DMS114 treated with DMSO at 0.1 percent for 48 hours (cell line): ENCODE measurements at regions not wholly inside any gene's neighbourhood (a gene's known extent, or its start where the extent isn't known, plus 50 kb on each side); places are given as distances from the start of the nearest gene placed in this dataset.
"Not testable (repeated sequence)": the region's sequence is repeated elsewhere in the genome, so short reads cannot be mapped to it uniquely, and the experiment has no call there.

Experiments used
- DNase-seq: peaks from one replicate; lab custom pipeline; 2025; ENCODE audit not compliant: unreplicated experiment; lab: John Stamatoyannopoulos, UW

DNA sequence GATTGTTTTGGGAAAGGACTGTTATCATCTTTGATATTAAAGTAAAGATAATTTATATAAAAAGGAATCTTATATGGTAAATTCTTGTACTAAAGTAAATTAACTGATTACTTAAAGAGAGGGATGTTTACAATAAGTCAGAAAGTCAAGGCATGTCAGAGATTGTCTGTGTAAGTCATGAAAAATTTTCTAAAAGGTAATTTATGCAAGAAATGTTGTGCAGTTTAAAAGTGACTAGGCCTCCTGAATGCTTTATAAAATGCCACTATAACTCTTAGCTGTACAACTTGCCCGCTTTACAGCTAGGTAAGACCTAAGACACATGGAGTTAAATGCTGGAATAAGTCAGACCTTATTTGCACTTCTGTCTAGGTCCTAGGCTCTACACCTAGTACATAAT lies 692.9 kb downstream of the GBE1 start:
- DNase-seq, result no peak

DNA sequence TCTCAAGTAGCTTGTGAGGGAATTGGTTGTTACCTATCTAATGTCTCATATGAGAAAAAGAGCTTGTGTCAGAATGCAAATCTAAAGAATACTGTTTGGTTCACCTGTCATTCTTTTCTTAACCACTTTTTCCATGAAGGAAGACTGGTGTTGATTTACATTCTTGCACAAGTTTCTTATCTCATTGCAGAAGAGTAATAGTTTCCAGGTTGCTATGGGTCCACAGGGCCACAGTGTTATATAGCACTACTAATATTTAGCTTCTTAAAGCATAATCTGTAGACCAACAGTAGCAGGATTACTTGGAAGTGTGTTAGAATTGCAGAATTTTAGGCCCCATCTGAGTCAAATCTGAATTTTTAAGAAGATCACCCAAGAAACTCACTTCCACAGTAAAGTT lies 697.5 kb downstream of the GBE1 start:
- DNase-seq, result no peak

DNA sequence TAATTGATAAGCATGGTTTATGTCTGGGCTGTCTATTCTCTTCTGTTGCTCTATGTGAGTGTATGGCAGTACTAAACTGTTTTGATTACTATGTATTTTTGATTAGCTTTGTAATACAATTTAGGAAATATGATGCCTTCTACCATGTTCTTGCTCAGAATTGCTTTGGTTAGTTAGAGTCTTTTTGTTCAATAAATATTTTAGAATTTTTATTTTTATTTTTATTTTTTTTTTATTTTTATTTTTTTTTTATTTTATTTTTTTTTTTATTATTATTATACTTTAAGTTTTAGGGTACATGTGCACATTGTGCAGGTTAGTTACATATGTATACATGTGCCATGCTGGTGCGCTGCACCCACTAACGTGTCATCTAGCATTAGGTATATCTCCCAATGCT lies 710.3 kb downstream of the GBE1 start:
- not testable (repeated sequence) for DNase-seq

DNA sequence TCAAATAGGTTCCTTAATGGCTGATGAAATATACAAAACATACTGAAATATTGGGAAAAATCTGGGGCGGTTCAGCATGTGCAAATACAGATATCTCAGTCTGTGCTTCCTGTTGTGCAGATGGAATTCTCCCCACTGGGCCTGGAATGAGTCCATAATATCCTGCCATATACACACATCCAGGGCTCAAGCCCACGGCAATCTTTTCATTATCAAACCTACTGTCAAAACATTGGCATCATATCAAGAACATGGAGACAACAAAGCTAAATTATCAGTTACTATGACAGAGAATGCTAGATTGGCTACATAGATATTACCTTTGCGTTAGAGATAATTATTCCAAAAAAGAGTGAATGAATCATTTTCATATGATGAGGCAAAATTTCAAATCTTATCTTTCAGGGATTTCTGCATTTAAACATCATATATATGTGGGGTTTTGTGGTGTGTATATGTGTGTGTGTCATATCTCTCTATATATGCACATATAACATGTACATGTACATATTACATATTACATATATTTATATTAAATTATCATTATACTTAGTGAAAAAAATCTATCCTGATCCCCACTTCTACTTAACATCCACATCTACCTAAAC lies 713.3 kb downstream of the GBE1 start:
- DNase-seq, result no peak

DNA sequence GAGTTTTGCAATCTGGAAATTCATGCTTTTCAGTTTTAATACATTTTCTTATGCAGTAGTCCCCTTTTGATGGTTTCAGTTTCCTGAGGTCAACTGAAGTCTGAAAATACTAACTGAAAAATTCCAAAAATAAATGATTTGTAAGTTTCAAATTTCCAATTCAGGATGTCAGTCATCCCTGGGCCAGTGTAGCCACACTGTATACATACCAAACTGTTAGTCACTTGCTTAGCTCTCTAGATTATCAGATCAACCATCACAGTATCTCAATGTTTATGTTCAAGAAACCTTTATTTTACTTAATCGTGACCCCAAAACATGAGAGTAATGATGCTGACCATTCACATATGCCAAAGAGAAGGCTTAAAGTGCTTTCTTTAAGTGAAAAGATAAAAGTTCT lies 715.5 kb downstream of the GBE1 start:
- DNase-seq, result no peak

DNA sequence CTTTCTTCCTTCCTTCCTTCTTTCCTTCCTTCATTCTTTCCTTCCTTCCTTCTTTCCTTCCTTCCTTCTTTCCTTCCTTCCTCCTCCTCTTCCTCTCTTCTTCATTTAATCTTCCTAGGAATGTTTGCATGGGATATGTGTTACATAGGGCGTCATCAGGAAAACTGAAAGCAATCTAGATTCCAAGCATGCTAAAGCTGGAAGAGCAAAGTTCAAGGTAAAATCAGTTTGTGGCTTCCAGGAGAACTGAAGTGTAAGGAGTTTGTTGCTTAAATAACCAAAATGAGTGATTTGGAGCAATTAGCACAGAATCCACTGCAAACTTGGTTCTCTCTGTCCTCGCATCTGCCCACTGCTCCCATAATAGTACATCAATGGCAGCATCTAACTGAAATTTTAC lies 716.2 kb downstream of the GBE1 start:
- DNase-seq, result no peak

DNA sequence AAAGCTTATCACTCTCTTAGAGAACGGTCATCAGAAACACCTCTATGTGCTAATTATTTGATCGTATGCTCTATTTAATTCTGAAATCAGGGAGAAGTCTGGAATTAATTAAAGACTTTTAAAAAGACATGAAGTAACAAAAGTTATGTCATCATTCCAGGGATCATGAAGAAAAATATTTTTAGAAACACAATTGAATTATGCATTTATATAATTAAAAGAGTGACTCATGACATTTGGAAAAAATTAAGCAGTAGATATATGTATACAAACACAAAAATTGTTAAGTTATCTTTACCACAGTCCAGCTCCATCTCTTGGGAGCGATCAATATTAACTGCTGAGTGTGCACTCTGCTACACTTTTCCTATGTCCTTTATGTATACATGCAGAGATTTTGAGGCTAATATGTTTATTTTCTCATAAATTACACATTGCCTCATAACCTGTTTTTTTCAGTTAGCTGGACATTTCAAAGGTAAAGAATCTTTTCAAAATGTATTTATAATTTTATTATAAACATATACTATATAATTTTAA lies 717.7 kb downstream of the GBE1 start:
- DNase-seq, result no peak

DNA sequence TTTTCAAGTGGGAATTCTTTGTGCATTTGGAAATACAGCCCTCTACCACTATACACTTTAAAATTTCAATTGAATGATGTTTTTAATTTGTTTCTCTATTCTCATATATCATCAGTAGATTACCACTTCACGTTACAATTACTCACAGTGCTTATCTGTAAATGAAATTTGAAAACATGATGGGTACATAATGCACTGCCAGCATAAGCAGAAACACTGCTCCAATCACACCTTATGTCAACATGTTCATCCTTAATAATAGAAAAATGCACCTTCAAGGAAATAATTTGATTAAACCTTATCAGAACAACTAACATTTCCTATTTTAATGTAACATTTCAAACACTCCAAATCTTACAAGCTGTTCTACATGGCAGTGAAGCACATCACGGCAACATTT lies 718.4 kb downstream of the GBE1 start:
- DNase-seq, result no peak

DNA sequence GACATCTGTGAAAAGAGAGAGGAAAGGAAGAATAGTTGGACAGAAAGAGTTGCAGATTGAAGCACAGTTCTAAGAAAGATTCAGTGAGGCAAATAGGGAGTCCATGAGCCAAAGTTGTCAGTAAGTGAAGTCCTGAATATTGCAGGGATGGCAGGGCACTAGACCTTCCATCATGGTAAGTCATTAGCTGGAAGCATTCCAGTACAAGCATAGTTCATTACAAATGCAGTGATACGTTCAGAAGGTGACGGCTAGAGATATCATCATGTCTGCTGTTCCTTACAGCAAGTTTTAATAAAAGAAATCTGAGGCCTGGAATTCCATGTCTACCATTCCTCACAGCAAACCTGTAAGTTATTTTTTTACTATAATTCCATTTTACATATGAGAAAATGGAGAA lies 720.1 kb downstream of the GBE1 start:
- no peak for DNase-seq

DNA sequence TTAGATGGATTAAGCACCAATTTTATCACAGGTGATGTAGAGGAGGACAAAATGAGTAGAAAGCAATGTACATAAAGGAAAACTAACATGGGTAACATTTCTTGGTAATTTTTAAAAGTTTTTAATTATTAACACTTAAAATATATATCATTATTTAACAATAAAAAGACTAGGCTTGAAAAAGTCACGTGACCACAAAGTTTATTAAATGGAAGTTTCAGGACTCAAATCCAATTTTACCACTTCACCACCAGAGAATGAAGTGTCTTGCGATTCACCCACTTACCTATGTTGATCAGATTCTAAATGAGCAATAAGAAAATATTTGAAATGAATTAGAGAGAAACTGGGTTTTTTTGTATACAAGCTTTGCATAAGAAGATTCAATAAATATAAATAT lies 721.3 kb downstream of the GBE1 start:
- DNase-seq, result no peak

DNA sequence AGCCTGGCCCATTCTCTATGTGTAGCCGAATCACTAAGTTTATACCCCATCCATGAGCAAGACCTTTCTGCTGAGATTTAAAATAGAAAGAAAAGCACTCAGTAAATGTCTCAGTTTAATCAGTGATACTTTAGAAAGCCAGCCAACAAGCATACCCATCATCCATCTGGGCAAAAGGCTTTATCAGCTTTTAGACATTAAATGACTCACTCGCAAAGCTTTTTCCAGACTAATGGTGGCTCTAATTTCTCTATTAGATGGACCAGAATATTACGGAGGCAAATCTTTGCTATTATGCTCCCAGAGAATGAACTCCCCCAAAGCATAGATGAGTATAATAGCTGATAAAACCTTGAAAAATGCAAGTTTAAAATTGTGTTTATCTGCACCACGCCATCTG lies 727.8 kb downstream of the GBE1 start:
- no peak for DNase-seq

DNA sequence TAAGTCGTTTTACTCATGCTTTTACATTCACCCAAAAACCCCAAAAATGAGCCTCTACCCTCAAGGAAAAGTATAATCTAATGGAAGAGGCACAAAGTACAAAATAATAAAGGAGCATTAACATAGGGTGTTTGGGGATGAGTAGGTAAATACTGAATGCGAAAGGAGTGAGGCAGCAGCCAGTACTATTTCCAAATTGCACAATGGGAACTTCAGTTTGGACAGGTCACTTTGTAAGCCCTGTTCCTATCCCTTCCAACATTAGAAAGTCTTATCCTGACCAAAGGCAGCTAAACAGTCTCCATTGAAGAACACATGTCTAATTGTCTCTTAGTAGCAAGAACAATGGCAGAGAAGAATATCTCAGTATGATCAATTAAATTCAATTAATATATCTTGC lies 728.3 kb downstream of the GBE1 start:
- DNase-seq, result no peak

DNA sequence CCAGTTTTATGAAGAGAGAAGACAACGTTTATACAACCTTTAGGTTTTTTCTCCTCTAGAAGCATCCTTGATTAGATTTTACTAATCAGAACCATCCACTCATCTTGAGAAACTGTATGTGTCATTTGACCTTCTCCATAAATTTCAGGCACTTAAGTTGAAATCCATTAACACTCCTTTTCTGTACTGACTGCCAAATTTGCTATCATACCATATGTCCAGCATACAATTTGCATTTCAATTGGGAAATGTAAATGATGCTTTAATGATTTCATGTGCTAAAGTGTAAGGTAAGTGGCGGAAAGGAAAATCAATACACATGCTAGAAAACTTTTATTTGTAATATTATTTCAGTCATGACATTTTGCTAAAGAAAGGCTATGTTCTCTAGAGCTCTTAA lies 731.6 kb downstream of the GBE1 start:
- DNase-seq, result no peak

DNA sequence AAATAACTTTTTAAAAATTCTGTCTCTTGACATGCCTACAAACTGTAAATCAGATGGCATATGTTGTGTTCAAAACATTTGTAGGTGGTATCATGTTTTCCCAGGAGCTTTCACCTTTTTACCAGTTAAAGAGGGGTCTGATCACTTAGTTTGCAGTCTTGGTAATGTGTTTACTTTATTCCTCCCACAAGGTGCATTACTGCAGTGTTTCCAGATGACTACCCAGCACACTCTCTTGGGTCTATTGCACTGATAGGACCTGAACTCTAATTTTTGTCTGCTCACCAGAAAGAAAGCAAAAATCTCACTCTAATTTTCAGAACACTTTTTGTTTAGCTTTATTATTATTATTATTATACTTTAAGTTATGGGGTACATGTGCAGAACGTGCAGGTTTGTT lies 734.1 kb downstream of the GBE1 start:
- DNase-seq, result no peak

DNA sequence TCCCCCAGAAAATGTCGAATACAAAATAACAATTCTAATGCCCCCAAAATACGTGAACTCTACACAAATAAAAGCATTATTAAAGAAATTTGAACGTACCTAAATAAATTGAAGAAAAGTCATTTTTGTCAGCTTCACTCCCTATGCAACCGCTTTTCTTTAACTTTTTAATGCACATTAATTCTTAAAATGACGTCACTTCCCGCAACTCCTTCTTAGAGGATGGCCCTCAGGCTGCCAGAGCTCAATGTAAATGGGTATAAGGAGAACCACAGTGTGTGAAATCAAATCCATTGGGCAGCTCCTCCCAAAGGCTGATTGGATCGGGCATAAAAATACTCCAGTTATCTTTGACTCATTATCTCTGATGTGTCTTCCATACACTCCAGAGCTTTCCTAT lies 736.9 kb downstream of the GBE1 start:
- no peak for DNase-seq

DNA sequence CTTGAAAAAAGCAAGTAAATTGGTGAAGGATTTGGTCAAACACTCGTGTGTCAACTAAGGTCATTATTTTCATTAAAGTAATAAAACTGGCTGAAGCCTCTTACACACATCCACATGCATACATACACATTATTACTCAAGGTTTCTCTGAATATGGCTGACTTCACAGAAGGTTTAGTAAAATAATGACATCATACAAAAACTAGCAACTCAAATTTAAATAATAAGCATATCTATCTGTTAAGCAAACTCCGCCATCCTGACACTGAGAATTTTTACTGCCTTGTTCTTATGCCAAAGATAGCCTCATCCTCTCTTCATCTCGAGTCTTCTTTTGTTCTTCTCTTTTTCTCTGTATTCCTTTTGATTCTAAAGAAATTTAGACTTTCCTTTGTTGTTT lies 739.1 kb downstream of the GBE1 start:
- DNase-seq, result no peak

DNA sequence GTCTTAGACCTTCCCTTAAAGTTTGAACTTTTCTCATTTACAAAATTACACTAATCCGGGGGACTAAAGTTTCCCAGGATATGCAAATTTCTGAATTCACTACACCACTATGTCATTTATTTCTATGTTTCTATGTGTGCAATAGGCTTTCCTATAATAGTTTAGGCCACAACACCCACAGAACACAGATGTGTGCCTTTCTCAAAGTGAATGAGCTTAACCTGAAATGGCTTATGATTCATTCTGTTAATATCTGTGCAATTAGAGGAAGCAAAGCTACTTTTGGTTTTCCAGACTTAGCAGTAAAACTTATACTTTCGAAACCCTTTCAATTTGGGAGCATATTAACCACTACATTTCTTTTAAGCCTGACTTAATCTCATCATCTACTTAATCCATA lies 748.1 kb downstream of the GBE1 start:
- no peak for DNase-seq

DNA sequence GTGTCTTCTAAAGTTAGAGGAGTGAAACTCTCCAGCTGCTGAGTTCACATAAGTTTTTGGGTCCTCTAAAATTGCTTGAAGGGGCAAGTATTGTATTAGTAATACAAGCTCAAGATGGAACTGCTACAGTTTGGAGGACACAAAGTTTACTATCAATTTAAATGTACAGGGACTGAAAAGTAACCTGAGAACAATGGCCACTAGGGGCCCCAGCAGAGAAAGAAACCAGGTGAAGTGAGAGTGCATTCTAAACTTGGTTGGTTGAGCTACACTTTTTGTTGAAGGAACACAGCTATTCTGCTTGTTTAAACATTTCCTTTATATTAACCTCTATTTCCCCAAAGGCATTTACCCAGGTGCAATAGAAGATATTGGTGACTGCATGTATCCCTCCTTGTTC lies 755.5 kb downstream of the GBE1 start:
- no peak for DNase-seq

DNA sequence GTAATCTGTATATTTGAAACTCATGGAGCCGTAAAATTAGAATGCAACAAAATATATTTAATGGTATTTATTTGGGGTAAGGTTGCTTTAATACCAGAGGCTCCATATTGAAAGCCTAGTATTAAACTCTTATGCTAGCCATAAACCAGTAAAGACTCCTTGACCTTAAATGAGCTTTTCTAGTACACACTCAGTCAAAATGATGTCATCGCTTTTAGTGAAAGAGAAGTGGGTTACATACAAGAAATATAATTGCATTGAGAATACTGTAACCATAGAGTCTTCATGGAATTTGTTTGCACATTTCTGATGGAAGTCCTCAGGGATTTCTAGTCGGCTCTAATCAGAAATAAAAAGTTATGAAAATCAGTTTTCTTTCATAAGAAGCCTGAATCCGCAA lies 757.6 kb downstream of the GBE1 start:
- DNase-seq, result no peak

DNA sequence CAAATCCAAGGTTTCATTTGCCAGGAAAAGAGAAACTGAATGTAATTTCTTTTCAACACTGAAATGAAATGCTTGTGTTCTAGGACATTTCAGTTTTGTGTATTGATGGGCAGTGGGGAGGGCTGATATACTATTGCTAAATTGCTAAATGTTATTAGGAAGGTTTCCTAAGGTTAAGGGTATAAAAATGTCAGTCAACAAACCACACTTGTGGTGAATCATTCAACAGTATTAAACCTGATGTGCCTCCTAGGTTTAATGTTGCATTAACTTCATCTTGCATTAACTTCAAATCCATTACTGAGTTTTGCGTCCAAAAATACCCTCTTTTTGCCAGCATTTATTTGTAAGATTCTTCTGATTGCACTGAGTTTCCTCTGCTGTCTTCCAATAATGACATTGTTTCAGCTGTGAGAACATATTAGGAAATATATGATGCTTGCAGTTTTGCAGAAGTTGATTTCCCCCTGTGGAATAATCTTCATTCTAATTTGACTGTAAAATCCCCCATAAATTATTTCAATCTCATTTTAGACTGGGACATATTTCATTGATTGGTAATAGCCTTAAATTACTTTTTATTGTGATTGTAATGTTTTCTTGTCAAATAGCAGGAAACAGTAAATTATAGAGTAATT lies 758.3 kb downstream of the GBE1 start:
- no peak for DNase-seq

DNA sequence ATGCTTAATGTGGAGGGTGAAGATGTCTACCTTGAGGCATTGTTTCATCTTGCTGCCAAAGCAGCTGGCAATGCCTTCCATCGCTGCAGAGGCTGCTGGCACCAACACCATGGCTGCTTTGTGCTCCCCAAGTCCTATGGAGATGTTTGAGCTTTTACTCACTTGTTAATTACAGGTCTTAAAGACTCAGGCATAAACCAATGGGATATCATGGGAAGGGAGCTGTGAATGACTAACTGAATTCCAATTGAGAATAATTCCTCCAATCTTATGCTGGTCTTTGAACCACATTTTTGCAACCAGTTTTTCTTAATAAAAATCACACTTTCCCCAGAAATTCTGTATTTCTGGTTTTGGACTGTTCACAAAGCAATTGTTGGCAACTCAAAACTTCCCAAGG lies 762.0 kb downstream of the GBE1 start:
- DNase-seq, result no peak

DNA sequence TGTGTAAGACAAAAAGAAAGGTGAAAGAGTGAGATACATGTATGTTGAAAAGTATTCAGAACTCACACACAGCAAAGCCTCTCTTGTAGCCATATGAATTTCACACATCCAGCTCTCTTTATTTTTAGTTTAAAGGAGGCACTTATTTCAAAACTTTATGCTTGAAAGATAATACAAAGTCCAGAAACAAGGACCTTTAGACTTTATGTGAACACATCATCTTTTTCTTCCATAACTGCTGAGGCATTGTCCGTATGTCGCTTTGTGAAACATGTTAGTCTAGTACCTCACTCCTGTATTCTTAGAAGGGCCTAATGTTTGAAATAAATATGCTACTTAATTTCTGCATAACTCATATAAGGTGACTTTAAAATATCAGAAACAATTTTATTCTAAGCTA lies 763.4 kb downstream of the GBE1 start:
- no peak for DNase-seq

DNA sequence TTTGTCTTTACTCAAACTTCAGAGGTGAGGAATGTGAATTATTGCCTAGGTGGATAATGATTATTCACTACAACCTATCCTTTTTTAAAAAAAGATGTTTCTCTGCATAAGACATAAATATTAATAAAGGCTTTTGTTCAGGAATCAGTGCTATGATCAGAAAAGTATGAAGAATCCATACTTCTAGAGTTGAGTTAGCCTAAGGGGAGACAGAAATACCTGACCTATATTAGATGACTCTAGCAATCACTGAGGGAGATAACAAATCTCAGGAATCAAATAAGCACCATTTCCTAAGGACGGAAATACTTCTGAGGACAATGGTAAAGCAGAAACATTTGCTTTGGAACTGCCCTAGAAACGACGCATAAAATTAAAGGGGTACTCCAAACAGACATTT lies 763.8 kb downstream of the GBE1 start:
- DNase-seq, result no peak
